RCC 7860 (cell line): ENCODE measurements at regions not wholly inside any gene's neighbourhood (a gene's known extent, or its start where the extent isn't known, plus 50 kb on each side); places are given as distances from the start of the nearest gene placed in this dataset.
"Not testable (repeated sequence)": the region's sequence is repeated elsewhere in the genome, so short reads cannot be mapped to it uniquely, and the experiment has no call there.

Source experiments
- DNase-seq: peaks from one replicate; pipeline ENCODE4 v3.0.0-alpha.2; 2015; ENCODE audit warnings: low spot score
- FAIRE-seq: peaks from 2 replicates; lab custom pipeline; 2012; peaks lifted over from hg19 to GRCh38; lab: Jason Lieb, UNC

DNA sequence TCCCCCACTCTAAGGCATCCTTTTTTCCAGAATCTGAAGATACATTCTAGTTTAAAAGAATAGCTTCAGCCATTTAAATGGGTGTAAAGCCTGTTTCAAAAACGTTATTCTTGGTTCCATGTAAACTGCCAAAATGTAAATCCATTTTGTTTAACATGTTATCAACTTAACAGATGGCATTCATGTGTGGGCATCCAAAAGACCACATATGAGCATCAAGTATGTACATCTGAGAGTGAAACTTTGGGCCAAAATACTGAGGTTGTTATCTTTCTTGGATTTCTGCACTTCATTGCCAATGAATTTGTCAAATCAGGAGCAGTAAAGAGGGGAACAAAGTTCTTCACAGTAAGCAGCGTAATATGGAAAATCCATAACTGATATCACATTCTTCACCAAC is 395.4 kb downstream of the ZNF804A start:
- FAIRE-seq, result no peak

GRCh38 chr2:185006481-185006880 is 408.2 kb downstream of the ZNF804A start:
- FAIRE-seq (no peak), DNase-seq (no peak)

More for the DNA sequence above, 395.4 kb downstream of the ZNF804A start:
- no peak for DNase-seq

DNA sequence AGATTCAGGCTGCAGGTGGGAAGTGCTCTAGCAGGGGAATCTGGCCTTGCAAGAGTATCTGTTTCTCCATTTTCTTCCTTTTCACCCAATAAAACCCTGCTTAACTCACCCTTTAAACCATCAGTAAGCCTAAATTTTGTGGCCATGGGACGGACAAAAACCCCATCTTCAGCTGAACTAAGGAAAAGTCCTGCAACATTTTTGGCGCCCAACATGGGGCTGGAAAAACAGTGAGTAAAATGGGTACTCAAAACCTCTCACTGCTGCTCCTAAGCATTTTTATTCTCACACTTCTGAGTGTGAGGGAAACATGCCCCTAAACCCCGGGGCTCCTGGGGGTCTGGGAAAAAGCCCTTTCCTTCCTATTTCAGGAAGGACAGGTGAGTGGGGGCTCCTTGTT is 414.3 kb downstream of the ZNF804A start:
- DNase-seq, result no peak
- FAIRE-seq, result no peak

DNA sequence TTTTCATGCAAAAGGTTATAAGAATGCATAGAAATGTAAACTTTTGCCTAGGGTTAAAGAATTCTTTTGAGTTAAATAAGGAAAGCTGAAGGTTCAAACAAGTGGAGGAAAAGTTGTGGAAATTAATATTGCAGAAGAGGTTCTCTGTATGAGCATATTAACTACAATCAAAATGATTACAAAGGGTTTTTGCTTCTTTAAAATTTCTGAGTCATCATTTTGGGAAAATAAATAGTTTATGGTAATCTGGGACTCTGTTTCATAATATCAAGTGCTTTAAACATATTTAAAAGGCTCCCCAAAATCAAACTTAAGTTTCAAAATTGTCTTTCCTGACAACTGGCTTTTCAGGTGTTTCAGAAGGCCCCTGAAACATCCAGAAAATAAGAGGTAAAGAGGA is 415.7 kb downstream of the ZNF804A start:
- DNase-seq (no peak), FAIRE-seq (no peak)

DNA sequence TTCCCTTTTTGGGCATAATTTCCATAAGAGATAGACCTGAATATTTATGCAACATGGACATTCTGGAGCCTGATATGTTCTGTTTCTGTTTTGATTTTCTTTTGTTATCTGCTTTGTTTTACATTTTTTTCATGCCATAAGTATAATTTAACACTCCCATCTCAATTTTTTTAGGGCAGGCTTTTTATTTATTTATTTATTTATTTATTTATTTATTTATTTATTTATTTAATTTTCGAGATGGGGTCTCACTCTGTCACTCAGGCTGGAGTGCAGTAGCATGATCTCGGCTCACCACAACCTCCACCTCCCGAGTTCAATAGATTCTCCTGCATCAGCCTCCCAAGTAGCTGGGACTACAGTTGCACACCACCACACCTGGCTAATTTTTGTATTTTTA is 427.6 kb downstream of the ZNF804A start:
- FAIRE-seq, result not testable (repeated sequence)

DNA sequence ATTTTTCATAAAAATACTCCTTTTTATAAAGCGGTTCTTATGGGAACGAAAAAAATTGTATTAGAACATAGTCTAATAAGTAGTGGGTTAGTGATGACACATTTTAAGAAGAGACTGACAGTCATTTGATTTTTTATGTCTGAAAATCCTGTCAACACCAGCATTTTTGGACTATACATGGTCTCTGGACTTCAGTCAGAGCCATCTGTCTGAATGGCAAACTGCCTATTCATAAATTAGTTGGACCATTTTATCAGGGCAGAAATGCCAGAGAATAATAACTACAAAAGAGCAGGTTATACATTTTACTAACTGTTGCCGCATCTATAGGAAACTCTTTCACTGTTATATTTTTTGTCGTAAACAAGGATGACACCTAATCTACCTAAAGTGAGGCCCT is 437.6 kb downstream of the ZNF804A start:
- no peak for FAIRE-seq
- DNase-seq, result no peak

More for the DNA sequence above, 427.6 kb downstream of the ZNF804A start:
- DNase-seq, result not testable (repeated sequence)

- FAIRE-seq (no peak), DNase-seq (no peak)
These were observed 446.1 kb downstream of the ZNF804A start for GRCh38 chr2:185044323-185044874.

DNA sequence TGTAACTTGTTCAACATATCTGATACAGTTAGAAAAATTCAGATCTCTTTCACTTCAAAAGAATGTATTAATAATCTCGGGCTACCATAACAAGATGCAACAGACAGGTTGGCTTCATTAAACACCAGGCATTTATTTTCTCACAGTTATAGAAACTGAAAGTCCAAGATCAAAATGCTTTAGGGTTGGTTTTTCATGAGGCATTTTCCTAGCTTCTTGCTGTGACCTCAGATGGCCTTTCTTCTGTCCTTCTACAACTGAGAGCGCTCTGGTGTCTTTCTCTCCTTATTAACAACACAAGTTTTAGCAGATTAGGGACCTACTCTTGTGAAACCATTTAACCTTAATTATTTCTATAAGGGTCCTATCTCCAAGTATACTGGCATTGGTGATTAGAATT is 452.5 kb downstream of the ZNF804A start:
- FAIRE-seq (no peak), DNase-seq (no peak)

GRCh38 chr2:185063761-185064160 is 465.4 kb downstream of the ZNF804A start:
- DNase-seq, result no peak
- FAIRE-seq, result no peak

- FAIRE-seq (no peak), DNase-seq (no peak)
These were observed 467.8 kb downstream of the ZNF804A start for GRCh38 chr2:185066128-185066527.

GRCh38 chr2:185069107-185069506 is 470.8 kb downstream of the ZNF804A start:
- FAIRE-seq (no peak), DNase-seq (no peak)

GRCh38 chr2:185074156-185074555 is 475.8 kb downstream of the ZNF804A start:
- no peak for FAIRE-seq
- DNase-seq, result no peak

GRCh38 chr2:185082749-185083148 is 484.4 kb downstream of the ZNF804A start:
- no peak for FAIRE-seq

GRCh38 chr2:185108588-185108987 is 510.3 kb downstream of the ZNF804A start:
- FAIRE-seq (no peak), DNase-seq (no peak)

More at GRCh38 chr2:185082749-185083148, 484.4 kb downstream of the ZNF804A start:
- no peak for DNase-seq

GRCh38 chr2:185127412-185127811 is 529.1 kb downstream of the ZNF804A start:
- no peak for DNase-seq
- FAIRE-seq, result no peak

- FAIRE-seq (no peak), DNase-seq (no peak)
These were observed 530.0 kb downstream of the ZNF804A start for GRCh38 chr2:185128346-185128745.

- FAIRE-seq, result no peak
These were observed 530.7 kb downstream of the ZNF804A start for GRCh38 chr2:185128996-185129395.

DNA sequence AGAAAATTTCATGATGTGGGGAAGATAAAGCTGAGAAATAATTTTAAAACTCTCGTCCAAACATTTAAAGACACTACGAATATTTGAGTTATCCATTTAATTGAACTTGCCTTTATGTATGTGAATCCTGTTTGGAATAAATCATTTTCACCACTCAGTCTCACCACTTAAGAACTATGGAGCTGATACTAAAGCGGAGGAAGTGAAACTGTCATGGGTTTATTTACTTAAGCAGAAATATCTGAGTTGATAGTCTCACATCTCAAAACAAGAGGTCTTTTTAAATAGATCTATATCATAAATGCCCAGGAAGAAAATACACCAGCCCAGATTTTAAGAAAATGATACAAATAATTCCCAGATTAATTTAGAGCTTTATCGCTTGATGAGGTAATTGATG is 532.4 kb downstream of the ZNF804A start:
- DNase-seq (no peak), FAIRE-seq (no peak)

More at GRCh38 chr2:185128996-185129395, 530.7 kb downstream of the ZNF804A start:
- no peak for DNase-seq

- FAIRE-seq (no peak), DNase-seq (no peak)
These were observed 534.2 kb downstream of the ZNF804A start for GRCh38 chr2:185132501-185133041.

- no peak for FAIRE-seq
- no peak for DNase-seq
These were observed 539.4 kb downstream of the ZNF804A start for GRCh38 chr2:185137700-185138099.

DNA sequence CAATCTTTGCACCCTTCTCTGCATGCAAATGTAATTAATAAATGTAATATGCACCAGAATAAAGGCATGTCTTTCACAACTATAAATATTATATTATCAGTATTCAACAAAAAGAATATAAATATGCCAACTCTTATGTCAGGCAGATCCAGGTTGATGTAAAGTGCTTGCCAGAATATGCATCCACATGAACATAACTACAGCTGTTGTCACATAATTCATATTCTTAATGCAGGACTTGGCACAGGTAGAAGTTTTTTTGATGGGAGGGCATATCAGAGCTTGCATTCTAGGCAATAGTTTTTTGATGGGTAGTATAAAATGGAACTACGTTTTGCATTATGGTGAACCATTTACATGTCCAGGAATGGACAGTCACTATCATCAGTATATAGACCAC is 544.3 kb downstream of the ZNF804A start:
- FAIRE-seq, result no peak
- DNase-seq, result no peak

DNA sequence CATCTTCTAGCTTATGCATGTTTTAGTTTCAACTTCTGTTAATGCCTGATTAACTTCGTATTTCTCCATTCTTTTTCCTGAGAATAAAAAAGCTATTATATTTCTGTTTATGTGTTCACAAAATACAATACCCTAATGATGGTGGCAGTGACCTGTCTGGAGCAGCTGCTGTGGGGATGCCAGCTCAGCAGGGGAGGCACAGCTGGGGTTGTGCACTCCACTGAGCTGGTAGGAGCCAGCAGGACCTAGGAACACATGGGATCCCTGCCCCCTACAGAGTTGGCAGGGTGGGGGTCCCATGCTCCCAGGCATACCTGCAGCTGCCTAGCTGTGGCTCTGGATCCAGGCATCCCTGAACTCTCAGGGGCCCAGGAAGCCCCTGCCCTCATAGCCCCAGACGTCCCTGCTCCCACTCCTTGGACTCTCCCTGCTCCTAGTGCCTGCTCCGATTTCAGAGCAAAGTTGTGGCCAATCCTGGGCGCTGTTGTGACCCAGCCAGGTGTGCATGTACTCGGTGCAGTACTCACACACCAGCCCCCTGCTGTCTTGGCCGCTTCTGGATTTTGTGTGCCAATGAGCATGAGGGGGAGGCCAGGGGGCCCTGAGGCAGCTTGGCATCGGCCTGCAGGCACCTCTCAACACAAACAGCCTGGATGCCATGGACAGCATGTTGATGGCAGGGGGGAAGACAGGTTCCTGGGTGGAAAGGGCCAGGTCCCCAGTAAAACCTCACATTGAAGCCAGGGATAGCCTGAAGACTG is 546.0 kb downstream of the ZNF804A start:
- DNase-seq, result no peak
- no peak for FAIRE-seq
